Epithelial cell of esophagus (primary cell): ENCODE measurements at regions not wholly inside any gene's neighbourhood (a gene's known extent, or its start where the extent isn't known, plus 50 kb on each side); places are given as distances from the start of the nearest gene placed in this dataset.

Experiments used
- DNase-seq: peaks from one replicate; pipeline ENCODE4 v3.0.0; 2010; ENCODE audit warnings: low read depth
- H3K4me3 ChIP-seq: 2 replicates; pipeline ENCODE4 v1.5.1; 2011; ENCODE audit warnings: mild to moderate bottlenecking, low read length, control low read depth
- CTCF ChIP-seq: IDR thresholded peaks from 2 replicates; pipeline ENCODE4 v1.5.1; 2011; ENCODE audit warnings: low read depth, mild to moderate bottlenecking, low read length, control low read depth, inconsistent platforms; ENCODE audit not compliant: insufficient read depth; ENCODE audit errors: missing control alignments

GRCh38 chr10:64109926-64110495 lies 588.8 kb downstream of the REEP3 start:
- no peak overlapping the region for H3K4me3 ChIP-seq
- TF ChIP-seq CTCF = no peak
- no peak for DNase-seq

GRCh38 chr10:64112701-64113355 lies 591.6 kb downstream of the REEP3 start:
- DNase-seq = no peak

GRCh38 chr10:64113375-64113774 lies 592.2 kb downstream of the REEP3 start:
- no peak for TF ChIP-seq CTCF
- no peak overlapping the region for H3K4me3 ChIP-seq
- no peak for DNase-seq

More at GRCh38 chr10:64112701-64113355, 591.6 kb downstream of the REEP3 start:
- TF ChIP-seq CTCF = no peak
- no peak overlapping the region for H3K4me3 ChIP-seq

- TF ChIP-seq CTCF = no peak
- H3K4me3 ChIP-seq = no peak overlapping the region
- no peak for DNase-seq
These were observed 592.6 kb downstream of the REEP3 start for GRCh38 chr10:64113792-64114191.

GRCh38 chr10:64115471-64115870 lies 594.3 kb downstream of the REEP3 start:
- H3K4me3 ChIP-seq = no peak overlapping the region
- no peak for TF ChIP-seq CTCF
- peak; percentile 11 for DNase-seq

GRCh38 chr10:64115908-64116643 lies 594.9 kb downstream of the REEP3 start:
- peak; percentile 5 for DNase-seq
- peak; percentile 36 for TF ChIP-seq CTCF
- no peak overlapping the region for H3K4me3 ChIP-seq
